Neuronal stem cell (in vitro differentiated cells): ENCODE measurements at regions not wholly inside any gene's neighbourhood (a gene's known extent, or its start where the extent isn't known, plus 50 kb on each side); places are given as distances from the start of the nearest gene placed in this dataset.

ENCODE experiments used
- DNase-seq: peaks from one replicate; pipeline ENCODE4 v3.0.0-alpha.2; 2013; ENCODE audit warnings: low spot score
- H2AFZ ChIP-seq: one replicate; pipeline ENCODE4 v1.6.1; 2013; ENCODE audit warnings: mild to moderate bottlenecking, low read length, inconsistent platforms
- H2AK5ac ChIP-seq: 2 replicates; pipeline ENCODE4 v1.6.1; 2013; ENCODE audit warnings: low read depth, mild to moderate bottlenecking, inconsistent platforms, low read length, moderate library complexity, mixed read lengths
- H2BK120ac ChIP-seq: 2 replicates; pipeline ENCODE4 v1.6.1; 2013; ENCODE audit warnings: low read depth, mild to moderate bottlenecking, inconsistent platforms, low read length, moderate library complexity, mixed read lengths
- H2BK12ac ChIP-seq: one replicate; pipeline ENCODE4 v1.6.1; 2013; ENCODE audit warnings: low read length, inconsistent platforms
- H2BK15ac ChIP-seq: 2 replicates; pipeline ENCODE4 v1.6.1; 2013; ENCODE audit warnings: mild to moderate bottlenecking, low read length, inconsistent platforms, mixed read lengths
- H2BK5ac ChIP-seq: one replicate; pipeline ENCODE4 v1.6.1; 2013; ENCODE audit warnings: inconsistent platforms, mild to moderate bottlenecking, low read length, moderate library complexity
- H3K14ac ChIP-seq: one replicate; pipeline ENCODE4 v1.6.1; 2013; ENCODE audit warnings: low read length, inconsistent platforms
- H3K18ac ChIP-seq: 2 replicates; pipeline ENCODE4 v1.6.1; 2013; ENCODE audit warnings: low read length, inconsistent platforms
- H3K23ac ChIP-seq: 2 replicates; pipeline ENCODE4 v1.6.1; 2013; ENCODE audit warnings: low read depth, mild to moderate bottlenecking, mixed read lengths, low read length, inconsistent platforms; ENCODE audit not compliant: poor library complexity
- H3K27ac ChIP-seq: replicated peaks from 3 replicates; pipeline ENCODE4 v1.5.1; 2013; ENCODE audit warnings: low read length, inconsistent platforms
- H3K27me3 ChIP-seq, 3 experiments: 2 replicates each; pipeline ENCODE4 v1.6.1; 2013; ENCODE audit warnings: low read length in 3 of 3, mild to moderate bottlenecking in 2 of 3, inconsistent platforms in 1 of 3, low read depth in 1 of 3, mixed read lengths in 1 of 3, moderate library complexity in 1 of 3; ENCODE audit not compliant: control insufficient read depth in 3 of 3, insufficient read depth in 3 of 3
- H3K36me3 ChIP-seq, 2 donors: replicated peaks in 1 of 2; 2 replicates each; pipeline ENCODE4 v1.6.1; 2013; ENCODE audit warnings: low read length in 2 of 2; ENCODE audit not compliant: control insufficient read depth in 2 of 2, insufficient read depth in 2 of 2
- H3K4ac ChIP-seq: 2 replicates; pipeline ENCODE4 v1.6.1; 2013; ENCODE audit warnings: inconsistent platforms, mild to moderate bottlenecking, low read length, moderate library complexity
- H3K4me1 ChIP-seq, 2 donors: 1 replicate in 1 of 2; 2 replicates in 1 of 2; pipeline ENCODE4 v1.6.1; 2013; ENCODE audit warnings: low read length in 2 of 2, low read depth in 1 of 2; ENCODE audit not compliant: control insufficient read depth in 2 of 2, insufficient read depth in 1 of 2
- H3K4me2 ChIP-seq: one replicate; pipeline ENCODE4 v1.6.1; 2013; ENCODE audit warnings: mild to moderate bottlenecking, low read length, inconsistent platforms; ENCODE audit not compliant: insufficient read depth, poor library complexity, severe bottlenecking
- H3K4me3 ChIP-seq, 2 donors: 2 replicates each; pipeline ENCODE4 v1.5.1; 2013; ENCODE audit warnings: low read length in 2 of 2, mild to moderate bottlenecking in 2 of 2, inconsistent platforms in 1 of 2, moderate library complexity in 1 of 2
- H3K79me1 ChIP-seq: one replicate; pipeline ENCODE4 v1.6.1; 2013; ENCODE audit warnings: low read depth, mild to moderate bottlenecking, inconsistent platforms, low read length, moderate library complexity
- H3K9ac ChIP-seq: one replicate; pipeline ENCODE4 v1.6.1; 2013; ENCODE audit warnings: mild to moderate bottlenecking, low read depth, low read length, inconsistent platforms; ENCODE audit not compliant: poor library complexity
- H3K9me3 ChIP-seq, 2 donors: replicated peaks in 1 of 2; 2 replicates each; pipeline versions ENCODE3 to v1.6.1; 2013; ENCODE audit warnings: low read length in 2 of 2, mild to moderate bottlenecking in 2 of 2, inconsistent platforms in 1 of 2, low read depth in 1 of 2, mixed read lengths in 1 of 2, moderate library complexity in 1 of 2; ENCODE audit not compliant: control insufficient read depth in 2 of 2, insufficient read depth in 1 of 2
- H4K8ac ChIP-seq: one replicate; pipeline ENCODE4 v1.6.1; 2013; ENCODE audit warnings: low read depth, mild to moderate bottlenecking, inconsistent platforms, low read length, moderate library complexity
- H4K91ac ChIP-seq: one replicate; pipeline ENCODE4 v1.6.1; 2013; ENCODE audit warnings: low read length, low read depth, mild to moderate bottlenecking, inconsistent platforms; ENCODE audit not compliant: poor library complexity
- WGBS, 2 donors: extraction: QIAGEN DNeasy Blood & Tissue Kit; methylation state at CpG; one replicate each; pipeline ENCODE4 v1.1.7; 2013; ENCODE audit warnings: missing lambda C conversion rate in 2 of 2, mixed read lengths in 1 of 2; ENCODE audit not compliant: insufficient read length in 2 of 2, insufficient replicate concordance in 1 of 2; ENCODE audit errors: extremely low coverage in 2 of 2; 5-methylcytosine and 5-hydroxymethylcytosine counted together

GRCh38 chr2:196307775-196308305 lies 136.5 kb upstream of the STK17B start:
- no peak overlapping the region for H3K4me2 ChIP-seq
- no peaks in the 10 kb centered on the region for H3K27me3 ChIP-seq
- no peak overlapping the region for H2BK15ac ChIP-seq
- H2BK5ac ChIP-seq = no peak overlapping the region
- no peak overlapping the region for H3K18ac ChIP-seq
- H4K8ac ChIP-seq = no peak overlapping the region
- no peak overlapping the region for H2AK5ac ChIP-seq
- H3K4ac ChIP-seq = no peak overlapping the region
- H3K27ac ChIP-seq = no peak overlapping the region
- no peak for DNase-seq
- H4K91ac ChIP-seq = no peak overlapping the region
- H3K79me1 ChIP-seq = no peaks in the 10 kb centered on the region
- H2BK120ac ChIP-seq = no peak overlapping the region
- H3K14ac ChIP-seq = no peak overlapping the region
- H3K9ac ChIP-seq = no peak overlapping the region
- H3K4me1 ChIP-seq = peaks cover 0 to 2% of the 10 kb centered on the region in 2 donors
- H3K23ac ChIP-seq = peak overlapping the region; percentile 50
- H2BK12ac ChIP-seq = no peak overlapping the region
- no CpG with 5 or more reads among the region's 14 CpGs for WGBS, 2 donors
- H2AFZ ChIP-seq = no peak overlapping the region
- peak overlapping the region in 1 of 2 donors; percentile 63 for H3K4me3 ChIP-seq
- H3K36me3 ChIP-seq = peaks cover 3 to 23% of the 10 kb centered on the region in 2 donors
- peaks cover 0 to 2% of the 10 kb centered on the region in 2 donors for H3K9me3 ChIP-seq

- Histone ChIP-seq H4K91ac (no peak overlapping the region), H3K9me3 (peaks cover 0 to 2% of the 10 kb centered on the region in 2 donors), H3K9ac (no peak overlapping the region), H3K4me3 (no peak overlapping the region), H3K27me3 (no peaks in the 10 kb centered on the region), H2AFZ (no peak overlapping the region), H3K23ac (no peak overlapping the region), H3K4ac (no peak overlapping the region), H3K18ac (no peak overlapping the region), H4K8ac (no peak overlapping the region), H2BK5ac (no peak overlapping the region), H3K14ac (no peak overlapping the region), H3K4me1 (peaks cover 0 to 2% of the 10 kb centered on the region in 2 donors), H3K79me1 (no peaks in the 10 kb centered on the region), H2AK5ac (no peak overlapping the region), H3K4me2 (no peak overlapping the region), H3K36me3 (peaks cover 3 to 21% of the 10 kb centered on the region in 2 donors), H2BK15ac (no peak overlapping the region), H2BK12ac (no peak overlapping the region), H2BK120ac (no peak overlapping the region), H3K27ac (no peak overlapping the region)
- DNase-seq = no peak
These were observed 138.3 kb upstream of the STK17B start for GRCh38 chr2:196309691-196310090.

- Histone ChIP-seq H2BK5ac (no peak overlapping the region), H3K4me1 (no peaks in the 10 kb centered on the region), H3K9me3 (no peaks in the 10 kb centered on the region), H3K4ac (no peak overlapping the region), H3K4me2 (no peak overlapping the region), H2BK15ac (no peak overlapping the region), H3K27ac (no peak overlapping the region), H3K4me3 (no peak overlapping the region), H3K36me3 (peaks cover 0 to 7% of the 10 kb centered on the region in 2 donors), H2AK5ac (no peak overlapping the region), H2AFZ (no peak overlapping the region), H2BK120ac (no peak overlapping the region), H3K79me1 (no peaks in the 10 kb centered on the region), H3K18ac (no peak overlapping the region), H2BK12ac (no peak overlapping the region), H4K91ac (no peak overlapping the region), H3K14ac (no peak overlapping the region), H3K27me3 (no peaks in the 10 kb centered on the region), H4K8ac (no peak overlapping the region), H3K9ac (no peak overlapping the region), H3K23ac (no peak overlapping the region)
- DNase-seq = no peak
- no CpG with 5 or more reads among the region's 1 CpG for WGBS, 2 donors
These were observed 142.8 kb upstream of the STK17B start for GRCh38 chr2:196314157-196314556.

GRCh38 chr2:196314780-196315179 lies 143.4 kb upstream of the STK17B start:
- H3K18ac ChIP-seq = no peak overlapping the region
- no peak overlapping the region for H3K23ac ChIP-seq
- peaks cover 0 to 7% of the 10 kb centered on the region in 2 donors for H3K36me3 ChIP-seq
- WGBS, 2 donors = no CpG with 5 or more reads among the region's 4 CpGs
- H2BK12ac ChIP-seq = no peak overlapping the region
- H2BK120ac ChIP-seq = no peak overlapping the region
- no peak overlapping the region for H2BK15ac ChIP-seq
- no peak for DNase-seq
- no peaks in the 10 kb centered on the region for H3K9me3 ChIP-seq
- H3K79me1 ChIP-seq = no peaks in the 10 kb centered on the region
- H2BK5ac ChIP-seq = no peak overlapping the region
- H4K91ac ChIP-seq = no peak overlapping the region
- H4K8ac ChIP-seq = no peak overlapping the region
- no peaks in the 10 kb centered on the region for H3K4me1 ChIP-seq
- H3K4me2 ChIP-seq = no peak overlapping the region
- H3K27ac ChIP-seq = no peak overlapping the region
- H3K4me3 ChIP-seq = no peak overlapping the region
- H3K9ac ChIP-seq = no peak overlapping the region
- H3K4ac ChIP-seq = no peak overlapping the region
- no peak overlapping the region for H3K14ac ChIP-seq
- H3K27me3 ChIP-seq = no peaks in the 10 kb centered on the region
- H2AK5ac ChIP-seq = no peak overlapping the region
- H2AFZ ChIP-seq = no peak overlapping the region
